ENCODE measurements at regions not wholly inside any gene's neighbourhood (a gene's known extent, or its start where the extent isn't known, plus 50 kb on each side); places are given as distances from the start of the nearest gene placed in this dataset.

DNA sequence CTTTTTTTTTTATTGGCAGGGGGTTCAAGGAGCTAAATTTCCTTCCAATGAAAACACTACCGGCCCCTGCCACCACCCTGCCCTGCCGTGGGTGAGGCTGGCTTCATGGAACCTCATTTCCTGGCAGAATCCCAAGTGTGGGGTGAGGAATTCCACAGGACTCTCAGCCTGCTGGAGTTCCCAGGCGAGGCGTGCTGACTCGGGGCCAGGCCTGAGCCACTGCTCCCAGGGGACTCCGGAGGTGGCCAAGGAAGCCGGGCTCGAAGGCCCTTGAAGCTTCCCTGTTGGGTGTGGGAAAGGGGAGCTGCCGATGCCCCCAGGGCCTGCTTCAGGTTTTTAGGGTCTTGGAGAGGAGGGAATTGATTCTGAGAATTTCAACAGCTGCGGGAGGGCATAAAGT is 95.3 kb upstream of the ACTRT2 start:
- no peak overlapping the region for H2BK12ac ChIP-seq (ENCODE audit: low read depth, low read length)
- H3K27me3 ChIP-seq (replicated peaks in 1 of 4; ENCODE audit: control insufficient read depth in 3 of 4, extremely low read depth in 1 of 4, insufficient read depth in 3 of 4, low read length in 3 of 4), result no peaks in the 10 kb centered on the region
- H3K4me2 ChIP-seq (ENCODE audit: insufficient read depth in 1 of 2, low read depth in 2 of 2, low read length in 2 of 2), result no peak overlapping the region
- DNase-seq (ENCODE audit: low read depth in 1 of 2, low spot score in 2 of 2), result no peak
- CTCF ChIA-PET (ENCODE audit: partially characterized antibody), result interaction anchor here (0.8 kb wide), 1 partner anchor 20 kb away, joined by 3 read pairs; no protein-coding TSS in a partner anchor
- no peak overlapping the region for H4K5ac ChIP-seq (ENCODE audit: insufficient read length, low read depth, low read length)
- H3K23ac ChIP-seq (ENCODE audit: insufficient read length), result no peak overlapping the region
- POLR2A ChIA-PET (ENCODE audit: partially characterized antibody), result no interaction called here
- no peak overlapping the region for H3K18ac ChIP-seq (ENCODE audit: extremely low read depth, low read length)
- FAIRE-seq, result no peak
- no peak overlapping the region for H2BK120ac ChIP-seq (replicated peaks; ENCODE audit: low read depth, low read length)
- no peak overlapping the region for H2BK5ac ChIP-seq (ENCODE audit: low read depth, low read length)
- H3K79me1 ChIP-seq (ENCODE audit: low read depth, low read length), result no peaks in the 10 kb centered on the region
- no peak overlapping the region for H3K9ac ChIP-seq (replicated peaks in 1 of 4; ENCODE audit: extremely low read depth in 1 of 4, low read depth in 3 of 4, low read length in 3 of 4)
- H2AK5ac ChIP-seq (ENCODE audit: low read depth, low read length), result no peak overlapping the region
- no peak overlapping the region for H3K4ac ChIP-seq (replicated peaks; ENCODE audit: insufficient read length, low read depth, low read length)
- WGBS, 2 experiments (ENCODE audit: extremely low coverage in 1 of 2, insufficient coverage in 1 of 2, insufficient read length in 1 of 2, insufficient replicate concordance in 2 of 2, low coverage in 1 of 2, low lambda C conversion rate in 2 of 2, missing lambda C conversion rate in 1 of 2), result 81% methylated on average over 9 of the region's 10 CpGs; no CpG with 5 or more reads in 1 of the 2 experiments
- no peaks in the 10 kb centered on the region for H3K36me3 ChIP-seq (ENCODE audit: control insufficient read depth in 2 of 4, insufficient read depth in 4 of 4, low read length in 3 of 4)
- no peak overlapping the region for H3K4me3 ChIP-seq (ENCODE audit: extremely low read depth in 1 of 4, insufficient read depth in 2 of 4, low read depth in 3 of 4, low read length in 4 of 4)
- no peak overlapping the region for H4K91ac ChIP-seq (replicated peaks; ENCODE audit: insufficient read length, low read length)
- no peak overlapping the region for H4K8ac ChIP-seq (ENCODE audit: extremely low read depth, insufficient read depth, low read length)
- H3K14ac ChIP-seq (ENCODE audit: insufficient read length), result no peak overlapping the region
- H3K23me2 ChIP-seq (ENCODE audit: low read depth, low read length), result no peaks in the 10 kb centered on the region
- H3K9me3 ChIP-seq (ENCODE audit: insufficient read depth in 2 of 2, low read depth in 1 of 2, low read length in 1 of 2), result peaks cover 77 to 100% of the 10 kb centered on the region in 2 experiments
- H3K27ac ChIP-seq (ENCODE audit: low read depth, low read length), result no peak overlapping the region
- no peak overlapping the region for H3K56ac ChIP-seq (replicated peaks; ENCODE audit: insufficient read length, low read depth, low read length)
- no peaks in the 10 kb centered on the region for H3K79me2 ChIP-seq (ENCODE audit: control insufficient read depth in 1 of 2, insufficient read depth in 2 of 2, low read length in 2 of 2)
- no peaks in the 10 kb centered on the region for H3K4me1 ChIP-seq (replicated peaks in 1 of 4; ENCODE audit: control insufficient read depth in 3 of 4, insufficient read depth in 4 of 4, low read length in 3 of 4)
- no peak overlapping the region for H2BK20ac ChIP-seq (ENCODE audit: low read length)
- H4K20me1 ChIP-seq (replicated peaks in 1 of 2; ENCODE audit: control insufficient read depth in 1 of 2, insufficient read depth in 2 of 2, low read length in 2 of 2), result no peaks in the 10 kb centered on the region
- H2AFZ ChIP-seq (ENCODE audit: low read length), result no peak overlapping the region
- no peak overlapping the region for H2BK15ac ChIP-seq (ENCODE audit: low read length)
- no peak for TF ChIP-seq TAF1 (IDR thresholded peaks at IDR 0.05; ENCODE audit: low read depth, low read length)
